Hepatocyte (in vitro differentiated cells): ENCODE measurements at regions not wholly inside any gene's neighbourhood (a gene's known extent, or its start where the extent isn't known, plus 50 kb on each side); places are given as distances from the start of the nearest gene placed in this dataset.

Source experiments
- EZH2 ChIP-seq: fragments of 200-600 bp; sonication (generic); IDR thresholded peaks from 2 replicates; pipeline ENCODE4 v1.6.1; 2016; ENCODE audit warnings: antibody characterized with exemption, mild to moderate bottlenecking, borderline replicate concordance
- TF ChIP-seq, protein P1 (sequence below): fragments of 200-600 bp; sonication (generic); IDR thresholded peaks from 2 replicates; pipeline ENCODE4 v1.5.1; 2016; ENCODE audit warnings: antibody characterized with exemption, mild to moderate bottlenecking; ENCODE audit not compliant: poor library complexity

DNA sequence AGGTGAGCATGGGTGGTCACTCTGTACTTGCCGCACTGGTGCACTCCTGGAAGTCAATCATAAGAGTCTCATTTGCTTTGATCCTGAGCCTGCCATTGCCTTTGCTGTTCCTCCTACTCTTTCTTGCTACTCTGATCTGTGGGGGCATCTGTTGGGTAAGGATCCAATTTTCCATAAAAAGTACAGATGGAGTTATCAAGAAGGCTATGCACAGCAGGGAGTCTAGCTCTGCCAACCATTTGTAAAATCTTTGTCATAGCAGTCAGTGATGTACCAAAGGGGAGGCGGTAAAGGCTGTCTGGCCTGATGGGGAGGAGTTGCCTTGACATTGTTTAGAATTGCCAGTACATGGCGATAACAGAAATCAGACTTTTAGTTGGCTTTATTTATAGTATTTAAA is 109.0 kb upstream of the PLPPR1 start:
- TF ChIP-seq, protein P1, sequence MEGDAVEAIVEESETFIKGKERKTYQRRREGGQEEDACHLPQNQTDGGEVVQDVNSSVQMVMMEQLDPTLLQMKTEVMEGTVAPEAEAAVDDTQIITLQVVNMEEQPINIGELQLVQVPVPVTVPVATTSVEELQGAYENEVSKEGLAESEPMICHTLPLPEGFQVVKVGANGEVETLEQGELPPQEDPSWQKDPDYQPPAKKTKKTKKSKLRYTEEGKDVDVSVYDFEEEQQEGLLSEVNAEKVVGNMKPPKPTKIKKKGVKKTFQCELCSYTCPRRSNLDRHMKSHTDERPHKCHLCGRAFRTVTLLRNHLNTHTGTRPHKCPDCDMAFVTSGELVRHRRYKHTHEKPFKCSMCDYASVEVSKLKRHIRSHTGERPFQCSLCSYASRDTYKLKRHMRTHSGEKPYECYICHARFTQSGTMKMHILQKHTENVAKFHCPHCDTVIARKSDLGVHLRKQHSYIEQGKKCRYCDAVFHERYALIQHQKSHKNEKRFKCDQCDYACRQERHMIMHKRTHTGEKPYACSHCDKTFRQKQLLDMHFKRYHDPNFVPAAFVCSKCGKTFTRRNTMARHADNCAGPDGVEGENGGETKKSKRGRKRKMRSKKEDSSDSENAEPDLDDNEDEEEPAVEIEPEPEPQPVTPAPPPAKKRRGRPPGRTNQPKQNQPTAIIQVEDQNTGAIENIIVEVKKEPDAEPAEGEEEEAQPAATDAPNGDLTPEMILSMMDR: no peak
- no peak for TF ChIP-seq EZH2
